ENCODE measurements at regions not wholly inside any gene's neighbourhood (a gene's known extent, or its start where the extent isn't known, plus 50 kb on each side); places are given as distances from the start of the nearest gene placed in this dataset.

- Mint-ChIP-seq H3K4me1 (ENCODE audit: low read depth) (no peaks in the 10 kb centered on the region), H3K4me3 (no peak overlapping the region), H3K36me3 (ENCODE audit: low read depth) (no peaks in the 10 kb centered on the region), H3K27ac (no peak overlapping the region), H3K9me3 (no peaks in the 10 kb centered on the region), H3K27me3 (ENCODE audit: insufficient read depth) (no peaks in the 10 kb centered on the region)
- intact Hi-C loops (cut with micrococcal nuclease), result no loop called here
- no peak for DNase-seq (ENCODE audit: low spot score)
Measured at GRCh38 chr10:78774999-78775711, 293.6 kb upstream of the ZMIZ1 start.

DNA sequence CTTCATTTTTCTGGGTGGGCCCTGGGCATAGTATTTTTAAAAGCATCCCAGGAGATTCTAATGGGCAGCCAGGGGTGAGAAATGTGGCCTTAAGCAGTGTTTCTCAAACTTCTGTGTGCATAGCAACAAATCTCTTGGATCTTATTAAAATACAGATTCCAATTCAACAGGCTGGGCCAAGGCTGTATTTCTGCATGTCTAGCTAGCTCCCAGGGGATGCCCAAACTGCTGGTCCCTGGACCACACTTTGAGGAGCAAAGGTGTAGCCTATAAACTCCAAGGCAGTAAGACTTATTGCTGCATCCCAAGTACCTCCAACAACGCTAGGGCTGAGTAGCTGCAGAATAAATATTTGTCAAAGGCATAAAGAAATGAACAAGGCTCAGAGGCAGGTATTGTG lies 292.9 kb upstream of the ZMIZ1 start:
- no peak overlapping the region for H3K27ac Mint-ChIP-seq

GRCh38 chr10:78776756-78777155 lies 292.0 kb upstream of the ZMIZ1 start:
- intact Hi-C loops (cut with micrococcal nuclease), result no loop called here
- no peaks in the 10 kb centered on the region for H3K27me3 Mint-ChIP-seq (ENCODE audit: insufficient read depth)

More for the DNA sequence above, 292.9 kb upstream of the ZMIZ1 start:
- no peaks in the 10 kb centered on the region for H3K4me1 Mint-ChIP-seq (ENCODE audit: low read depth)
- no peaks in the 10 kb centered on the region for H3K9me3 Mint-ChIP-seq
- H3K4me3 Mint-ChIP-seq, result no peak overlapping the region
- no peaks in the 10 kb centered on the region for H3K27me3 Mint-ChIP-seq (ENCODE audit: insufficient read depth)
- no peak for DNase-seq (ENCODE audit: low spot score)
- H3K36me3 Mint-ChIP-seq (ENCODE audit: low read depth), result no peaks in the 10 kb centered on the region
- intact Hi-C loops (cut with micrococcal nuclease), result no loop called here

GRCh38 chr10:78777466-78777865 lies 291.3 kb upstream of the ZMIZ1 start:
- Mint-ChIP-seq H3K4me3 (no peak overlapping the region), H3K27ac (no peak overlapping the region), H3K36me3 (ENCODE audit: low read depth) (no peaks in the 10 kb centered on the region), H3K9me3 (no peaks in the 10 kb centered on the region), H3K4me1 (ENCODE audit: low read depth) (no peaks in the 10 kb centered on the region), H3K27me3 (ENCODE audit: insufficient read depth) (no peaks in the 10 kb centered on the region)
- no peak for DNase-seq (ENCODE audit: low spot score)
- intact Hi-C loops (cut with micrococcal nuclease), result no loop called here

More at GRCh38 chr10:78776756-78777155, 292.0 kb upstream of the ZMIZ1 start:
- Mint-ChIP-seq H3K27ac (no peak overlapping the region), H3K9me3 (no peaks in the 10 kb centered on the region), H3K36me3 (ENCODE audit: low read depth) (no peaks in the 10 kb centered on the region), H3K4me1 (ENCODE audit: low read depth) (no peaks in the 10 kb centered on the region), H3K4me3 (no peak overlapping the region)
- DNase-seq (ENCODE audit: low spot score), result no peak

- no peak for DNase-seq (ENCODE audit: low spot score)
- intact Hi-C loops (cut with micrococcal nuclease), result no loop called here
- Mint-ChIP-seq H3K9me3 (no peaks in the 10 kb centered on the region), H3K36me3 (ENCODE audit: low read depth) (no peaks in the 10 kb centered on the region), H3K27ac (no peak overlapping the region), H3K4me3 (no peak overlapping the region), H3K4me1 (ENCODE audit: low read depth) (no peaks in the 10 kb centered on the region), H3K27me3 (ENCODE audit: insufficient read depth) (peaks cover 1% of the 10 kb centered on the region)
Measured at GRCh38 chr10:78777867-78778266, 290.9 kb upstream of the ZMIZ1 start.

GRCh38 chr10:78778444-78779338 lies 290.1 kb upstream of the ZMIZ1 start:
- intact Hi-C loops (cut with micrococcal nuclease), result no loop called here
- Mint-ChIP-seq H3K27me3 (ENCODE audit: insufficient read depth) (peaks cover 1% of the 10 kb centered on the region), H3K27ac (no peak overlapping the region), H3K36me3 (ENCODE audit: low read depth) (no peaks in the 10 kb centered on the region), H3K9me3 (no peaks in the 10 kb centered on the region), H3K4me1 (ENCODE audit: low read depth) (no peaks in the 10 kb centered on the region), H3K4me3 (no peak overlapping the region)
- no peak for DNase-seq (ENCODE audit: low spot score)

DNA sequence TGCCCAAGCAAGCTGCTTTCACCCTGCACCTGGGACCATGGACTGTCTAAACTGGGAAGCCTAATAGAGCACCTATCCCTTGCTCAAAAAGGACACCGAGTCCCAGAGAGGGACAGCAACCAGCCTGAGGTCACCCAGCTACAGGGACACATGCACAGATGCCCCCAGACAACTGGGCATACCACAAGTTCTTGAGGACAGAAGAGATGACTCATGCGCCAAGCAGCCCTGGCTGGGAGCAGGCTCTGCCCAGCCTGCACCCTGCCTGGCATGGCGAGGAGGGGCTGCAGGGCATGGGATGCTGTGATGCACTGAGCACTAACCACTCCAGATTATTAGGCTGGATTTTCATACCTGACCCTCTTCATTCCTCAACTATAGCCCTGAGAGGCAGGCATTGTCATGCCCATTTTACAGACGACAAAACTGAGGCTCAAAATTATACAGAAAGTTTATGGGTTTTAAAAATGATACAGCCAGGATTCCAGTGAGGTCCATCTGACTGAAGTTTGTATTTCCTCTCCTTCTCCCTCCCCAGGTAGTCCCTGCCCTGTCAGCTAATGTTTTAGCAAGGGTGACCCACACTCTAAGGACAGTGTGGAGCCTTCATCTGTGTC lies 289.3 kb upstream of the ZMIZ1 start:
- peaks cover 1% of the 10 kb centered on the region for H3K27me3 Mint-ChIP-seq (ENCODE audit: insufficient read depth)
- H3K9me3 Mint-ChIP-seq, result no peaks in the 10 kb centered on the region
- no peak overlapping the region for H3K27ac Mint-ChIP-seq
- intact Hi-C loops (cut with micrococcal nuclease), result no loop called here
- no peaks in the 10 kb centered on the region for H3K4me1 Mint-ChIP-seq (ENCODE audit: low read depth)
- H3K4me3 Mint-ChIP-seq, result no peak overlapping the region
- no peaks in the 10 kb centered on the region for H3K36me3 Mint-ChIP-seq (ENCODE audit: low read depth)
- no peak for DNase-seq (ENCODE audit: low spot score)

- Mint-ChIP-seq H3K27ac (no peak overlapping the region), H3K4me3 (no peak overlapping the region), H3K27me3 (ENCODE audit: insufficient read depth) (peaks cover 1% of the 10 kb centered on the region), H3K4me1 (ENCODE audit: low read depth) (no peaks in the 10 kb centered on the region), H3K9me3 (no peaks in the 10 kb centered on the region), H3K36me3 (ENCODE audit: low read depth) (no peaks in the 10 kb centered on the region)
- DNase-seq (ENCODE audit: low spot score), result no peak
- intact Hi-C loops (cut with micrococcal nuclease), result no loop called here
Measured at GRCh38 chr10:78780551-78780961, 288.2 kb upstream of the ZMIZ1 start.

GRCh38 chr10:78781251-78781913 lies 287.4 kb upstream of the ZMIZ1 start:
- H3K9me3 Mint-ChIP-seq, result no peaks in the 10 kb centered on the region
- intact Hi-C loops (cut with micrococcal nuclease), result no loop called here
- no peaks in the 10 kb centered on the region for H3K36me3 Mint-ChIP-seq (ENCODE audit: low read depth)
- no peak overlapping the region for H3K4me3 Mint-ChIP-seq
- H3K27me3 Mint-ChIP-seq (ENCODE audit: insufficient read depth), result peaks cover 1% of the 10 kb centered on the region
- H3K27ac Mint-ChIP-seq, result no peak overlapping the region
- no peaks in the 10 kb centered on the region for H3K4me1 Mint-ChIP-seq (ENCODE audit: low read depth)
- DNase-seq (ENCODE audit: low spot score), result no peak

- peaks cover 4% of the 10 kb centered on the region for H3K27me3 Mint-ChIP-seq (ENCODE audit: insufficient read depth)
- no peak overlapping the region for H3K27ac Mint-ChIP-seq
- H3K4me1 Mint-ChIP-seq (ENCODE audit: low read depth), result no peaks in the 10 kb centered on the region
- H3K9me3 Mint-ChIP-seq, result no peaks in the 10 kb centered on the region
- no peak for DNase-seq (ENCODE audit: low spot score)
- no peaks in the 10 kb centered on the region for H3K36me3 Mint-ChIP-seq (ENCODE audit: low read depth)
- intact Hi-C loops (cut with micrococcal nuclease), result no loop called here
- H3K4me3 Mint-ChIP-seq, result no peak overlapping the region
Measured at GRCh38 chr10:78781991-78782390, 286.8 kb upstream of the ZMIZ1 start.

DNA sequence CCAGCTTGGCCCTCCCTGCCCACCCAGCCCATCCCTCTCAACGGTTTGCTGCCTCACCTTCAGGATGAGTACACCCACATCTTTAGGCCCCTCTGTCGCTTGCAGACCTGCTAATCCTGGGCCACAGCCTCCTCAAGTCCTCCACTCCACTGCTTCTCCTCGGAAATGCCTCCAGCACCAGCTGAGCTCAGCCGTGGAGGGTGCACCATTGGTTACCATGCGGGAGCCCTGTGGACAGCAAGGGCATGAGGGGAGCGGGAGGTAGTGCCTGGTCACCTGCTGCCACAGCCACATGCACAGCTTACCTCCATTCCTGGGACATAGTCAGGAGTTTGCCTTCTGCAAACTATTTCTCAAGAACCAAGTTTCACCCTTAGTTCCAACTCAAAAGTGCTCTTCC lies 286.3 kb upstream of the ZMIZ1 start:
- Mint-ChIP-seq H3K36me3 (ENCODE audit: low read depth) (no peaks in the 10 kb centered on the region), H3K27ac (no peak overlapping the region), H3K9me3 (no peaks in the 10 kb centered on the region), H3K27me3 (ENCODE audit: insufficient read depth) (peaks cover 4% of the 10 kb centered on the region), H3K4me3 (no peak overlapping the region), H3K4me1 (ENCODE audit: low read depth) (no peaks in the 10 kb centered on the region)
- no peak for DNase-seq (ENCODE audit: low spot score)
- intact Hi-C loops (cut with micrococcal nuclease), result no loop called here

GRCh38 chr10:78783753-78784152 lies 285.0 kb upstream of the ZMIZ1 start:
- no peaks in the 10 kb centered on the region for H3K9me3 Mint-ChIP-seq
- peaks cover 7% of the 10 kb centered on the region for H3K27me3 Mint-ChIP-seq (ENCODE audit: insufficient read depth)
- H3K4me3 Mint-ChIP-seq, result no peak overlapping the region
- no peak overlapping the region for H3K27ac Mint-ChIP-seq
- intact Hi-C loops (cut with micrococcal nuclease), result no loop called here
- DNase-seq (ENCODE audit: low spot score), result no peak
- no peaks in the 10 kb centered on the region for H3K36me3 Mint-ChIP-seq (ENCODE audit: low read depth)
- H3K4me1 Mint-ChIP-seq (ENCODE audit: low read depth), result no peaks in the 10 kb centered on the region

DNA sequence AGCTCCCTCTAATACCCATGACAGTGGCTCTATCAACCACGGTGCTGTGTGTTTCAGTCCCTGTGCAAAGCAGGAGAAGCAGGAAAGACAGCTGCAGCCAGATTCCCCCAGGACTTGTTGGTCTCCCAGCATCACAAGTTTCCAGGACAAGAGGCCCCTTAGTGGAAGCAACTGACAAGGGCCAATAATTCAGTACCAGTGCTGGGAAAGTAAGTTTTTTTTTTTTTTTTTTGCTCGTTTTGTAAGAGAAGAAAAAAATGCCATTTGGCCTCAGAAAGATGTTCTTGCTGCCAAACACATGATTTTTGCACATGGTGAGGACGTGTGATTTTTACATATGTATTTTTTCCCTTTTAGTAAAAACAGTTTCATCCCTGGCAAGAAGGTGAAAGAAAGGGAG lies 284.2 kb upstream of the ZMIZ1 start:
- Mint-ChIP-seq H3K27me3 (ENCODE audit: insufficient read depth) (peaks cover 11% of the 10 kb centered on the region), H3K27ac (no peak overlapping the region)
- intact Hi-C loops (cut with micrococcal nuclease), result no loop called here

More for the DNA sequence above, 284.2 kb upstream of the ZMIZ1 start:
- Mint-ChIP-seq H3K4me1 (ENCODE audit: low read depth) (no peaks in the 10 kb centered on the region), H3K9me3 (no peaks in the 10 kb centered on the region), H3K36me3 (ENCODE audit: low read depth) (no peaks in the 10 kb centered on the region), H3K4me3 (no peak overlapping the region)
- DNase-seq (ENCODE audit: low spot score), result no peak

All from activated T-helper 1 cell treated with anti-CD3 and anti-CD28 coated beads, Interleukin-12 subunit alpha, Interleukin-12 subunit beta, Interleukin-2, Interleukin-4 antibody, amounts not matched to agents 30 ng/mL and 10 ng/mL and 1 ng/mL, durations not matched to agents 14 hours and 24 hours and 36 hours (primary cell).